ENCODE measurements at regions not wholly inside any gene's neighbourhood (a gene's known extent, or its start where the extent isn't known, plus 50 kb on each side); places are given as distances from the start of the nearest gene placed in this dataset.

DNA sequence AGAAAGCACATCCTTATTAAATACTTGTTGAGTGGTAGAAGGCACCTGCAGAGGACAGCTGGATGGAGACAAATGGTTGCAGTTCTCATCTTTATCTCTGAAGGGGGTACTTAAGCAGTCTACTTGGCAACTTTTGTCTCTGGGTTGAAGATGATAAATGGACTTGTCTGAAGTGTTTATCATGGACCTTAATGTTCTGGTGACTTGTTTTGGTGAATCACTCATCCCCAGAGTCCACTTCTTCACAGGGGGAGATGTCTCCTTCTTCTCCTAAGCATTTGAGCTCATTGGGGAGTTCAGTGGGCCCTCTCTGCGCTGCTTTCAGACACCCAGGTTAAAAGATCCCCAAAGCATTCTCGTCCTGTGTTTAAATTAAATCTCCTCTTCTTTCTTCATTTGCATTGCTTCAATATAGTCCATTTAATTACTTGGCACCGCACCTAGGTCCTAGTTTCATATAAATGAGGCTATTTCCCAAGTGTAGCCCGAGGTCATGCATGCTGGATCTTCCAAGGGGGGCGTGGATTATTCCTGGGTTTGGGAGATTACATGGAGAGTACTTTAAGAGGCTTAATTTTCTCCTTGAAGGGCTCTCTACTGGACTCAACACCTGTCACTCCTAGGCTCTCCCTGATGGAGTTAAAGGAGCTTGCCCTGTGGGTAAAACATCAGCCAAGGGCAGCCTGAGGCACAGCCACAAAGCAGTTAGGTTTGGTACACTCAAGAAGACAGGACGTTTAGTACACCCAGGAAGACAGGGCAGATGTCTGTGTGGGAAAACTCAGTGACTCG lies 239.3 kb upstream of the C2CD4B start:
- TF ChIP-seq, protein P1, sequence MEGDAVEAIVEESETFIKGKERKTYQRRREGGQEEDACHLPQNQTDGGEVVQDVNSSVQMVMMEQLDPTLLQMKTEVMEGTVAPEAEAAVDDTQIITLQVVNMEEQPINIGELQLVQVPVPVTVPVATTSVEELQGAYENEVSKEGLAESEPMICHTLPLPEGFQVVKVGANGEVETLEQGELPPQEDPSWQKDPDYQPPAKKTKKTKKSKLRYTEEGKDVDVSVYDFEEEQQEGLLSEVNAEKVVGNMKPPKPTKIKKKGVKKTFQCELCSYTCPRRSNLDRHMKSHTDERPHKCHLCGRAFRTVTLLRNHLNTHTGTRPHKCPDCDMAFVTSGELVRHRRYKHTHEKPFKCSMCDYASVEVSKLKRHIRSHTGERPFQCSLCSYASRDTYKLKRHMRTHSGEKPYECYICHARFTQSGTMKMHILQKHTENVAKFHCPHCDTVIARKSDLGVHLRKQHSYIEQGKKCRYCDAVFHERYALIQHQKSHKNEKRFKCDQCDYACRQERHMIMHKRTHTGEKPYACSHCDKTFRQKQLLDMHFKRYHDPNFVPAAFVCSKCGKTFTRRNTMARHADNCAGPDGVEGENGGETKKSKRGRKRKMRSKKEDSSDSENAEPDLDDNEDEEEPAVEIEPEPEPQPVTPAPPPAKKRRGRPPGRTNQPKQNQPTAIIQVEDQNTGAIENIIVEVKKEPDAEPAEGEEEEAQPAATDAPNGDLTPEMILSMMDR (IDR thresholded peaks at IDR 0.05): no peak
- Mint-ChIP-seq H3K4me3 (no peak overlapping the region), H3K4me1 (peaks cover 18% of the 10 kb centered on the region), H3K36me3 (ENCODE audit: low read depth) (peaks cover 40% of the 10 kb centered on the region), H3K9me3 (peaks cover 38% of the 10 kb centered on the region), H3K27ac (no peak overlapping the region), H3K27me3 (ENCODE audit: low read depth, poor library complexity) (peaks cover 5% of the 10 kb centered on the region)
- no peak for DNase-seq

DNA sequence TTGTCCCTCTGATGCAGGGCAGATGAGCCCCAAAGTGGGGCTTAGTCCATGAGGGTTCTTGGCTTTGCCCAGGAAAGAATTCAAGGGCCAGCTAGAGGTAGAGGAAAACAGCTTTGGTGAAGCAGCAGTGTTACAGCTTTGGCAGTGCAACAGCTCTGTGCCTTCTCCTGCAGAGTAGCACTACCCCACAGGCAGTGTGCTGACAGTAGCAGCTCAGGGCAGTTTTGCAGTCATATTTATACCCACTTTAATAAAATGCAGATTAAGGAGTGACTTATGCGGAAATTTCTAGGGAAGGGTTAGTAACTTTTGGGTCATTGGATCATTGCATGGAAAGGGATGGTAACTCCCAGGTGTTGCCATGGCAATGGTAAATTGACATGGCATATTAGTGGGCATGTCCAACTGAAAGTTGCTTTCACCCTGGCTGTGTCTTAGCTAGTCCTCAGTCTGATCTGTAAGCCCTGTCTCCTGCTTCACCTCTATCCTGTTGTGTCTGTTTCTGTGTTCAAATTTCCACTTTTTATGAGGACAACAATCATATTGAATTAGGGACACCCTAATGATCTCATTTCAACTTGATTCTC lies 241.3 kb upstream of the C2CD4B start:
- H3K4me3 Mint-ChIP-seq: no peak overlapping the region
- peaks cover 13% of the 10 kb centered on the region for H3K4me1 Mint-ChIP-seq
- peaks cover 22% of the 10 kb centered on the region for H3K36me3 Mint-ChIP-seq (ENCODE audit: low read depth)
- H3K27ac Mint-ChIP-seq: no peak overlapping the region
- H3K27me3 Mint-ChIP-seq (ENCODE audit: low read depth, poor library complexity): peaks cover 5% of the 10 kb centered on the region
- TF ChIP-seq, protein P1 (IDR thresholded peaks at IDR 0.05): no peak
- DNase-seq: no peak
- H3K9me3 Mint-ChIP-seq: peaks cover 18% of the 10 kb centered on the region

DNA sequence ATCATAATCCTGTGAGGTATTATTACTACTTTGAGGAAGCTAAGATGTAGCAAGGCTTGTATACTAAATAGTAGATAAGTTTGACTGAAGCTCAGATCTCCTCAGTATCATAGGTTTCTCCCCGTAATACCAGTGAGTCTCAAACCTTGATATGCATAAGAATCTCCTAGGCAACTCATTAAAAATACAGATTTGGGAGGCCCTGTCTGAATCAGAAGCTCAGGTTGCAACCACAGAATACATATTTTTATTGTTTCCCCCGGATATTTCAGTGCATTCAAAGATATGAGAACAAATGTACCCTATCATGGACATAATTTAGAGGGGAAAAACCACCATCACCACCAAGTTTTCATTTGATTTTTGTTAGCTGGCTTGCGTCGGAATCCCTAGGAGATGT lies 242.1 kb upstream of the C2CD4B start:
- no peak for DNase-seq

DNA sequence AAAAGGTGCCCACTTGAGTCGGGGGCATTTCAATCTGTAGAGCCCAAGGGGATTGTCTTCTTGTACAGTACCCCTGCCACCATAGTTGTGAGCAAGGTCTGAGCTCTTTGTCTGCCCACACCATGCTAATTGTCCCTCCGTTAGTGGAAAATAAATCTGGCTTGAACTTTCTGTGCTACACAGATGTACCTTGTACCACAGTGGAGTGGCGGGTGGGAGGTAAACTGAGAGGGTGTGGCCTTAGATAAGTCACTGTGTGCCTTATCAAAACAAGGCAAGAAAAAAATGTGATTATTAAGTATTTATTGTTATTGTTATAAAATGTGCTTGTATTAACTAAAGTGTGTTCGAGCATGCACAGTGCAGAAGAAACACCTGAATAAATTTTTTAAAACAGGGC lies 242.9 kb upstream of the C2CD4B start:
- TF ChIP-seq, protein P1 (IDR thresholded peaks at IDR 0.05): no peak

More for the DNA sequence above, 242.1 kb upstream of the C2CD4B start:
- H3K27me3 Mint-ChIP-seq (ENCODE audit: low read depth, poor library complexity): peaks cover 8% of the 10 kb centered on the region
- peaks cover 16% of the 10 kb centered on the region for H3K4me1 Mint-ChIP-seq
- peaks cover 12% of the 10 kb centered on the region for H3K9me3 Mint-ChIP-seq
- H3K4me3 Mint-ChIP-seq: no peak overlapping the region
- H3K27ac Mint-ChIP-seq: no peak overlapping the region
- TF ChIP-seq, protein P1 (IDR thresholded peaks at IDR 0.05): no peak
- peaks cover 16% of the 10 kb centered on the region for H3K36me3 Mint-ChIP-seq (ENCODE audit: low read depth)

DNA sequence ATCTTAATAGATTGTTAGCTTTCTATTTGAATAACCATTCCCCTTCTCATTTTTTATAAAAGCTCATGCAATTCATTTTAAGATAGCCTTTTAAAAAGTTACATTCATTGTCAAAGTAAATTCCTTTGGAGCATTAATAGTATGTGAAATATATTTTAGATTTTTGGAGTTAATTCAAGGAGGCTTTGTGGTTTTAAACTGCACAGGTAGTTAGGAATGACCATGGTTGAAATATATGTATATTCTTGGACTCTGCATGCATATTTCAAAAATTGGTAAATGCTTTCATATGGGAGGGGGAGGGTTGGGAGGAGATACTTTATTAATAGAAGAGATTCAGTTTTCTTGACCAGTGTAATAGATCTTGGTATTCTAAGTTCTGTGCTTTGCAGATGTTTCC lies 244.4 kb upstream of the C2CD4B start:
- peaks cover 4% of the 10 kb centered on the region for H3K9me3 Mint-ChIP-seq
- H3K27me3 Mint-ChIP-seq (ENCODE audit: low read depth, poor library complexity): peaks cover 12% of the 10 kb centered on the region
- H3K27ac Mint-ChIP-seq: no peak overlapping the region
- H3K36me3 Mint-ChIP-seq (ENCODE audit: low read depth): no peaks in the 10 kb centered on the region
- TF ChIP-seq, protein P1 (IDR thresholded peaks at IDR 0.05): no peak
- DNase-seq: no peak
- H3K4me1 Mint-ChIP-seq: peaks cover 25% of the 10 kb centered on the region
- no peak overlapping the region for H3K4me3 Mint-ChIP-seq

More for the DNA sequence above, 242.9 kb upstream of the C2CD4B start:
- Mint-ChIP-seq H3K4me3 (no peak overlapping the region), H3K4me1 (peaks cover 19% of the 10 kb centered on the region), H3K36me3 (ENCODE audit: low read depth) (peaks cover 9% of the 10 kb centered on the region), H3K27me3 (ENCODE audit: low read depth, poor library complexity) (peaks cover 9% of the 10 kb centered on the region), H3K27ac (no peak overlapping the region), H3K9me3 (peaks cover 8% of the 10 kb centered on the region)
- DNase-seq: no peak
